HAP-1 (cell line): ENCODE measurements at regions not wholly inside any gene's neighbourhood (a gene's known extent, or its start where the extent isn't known, plus 50 kb on each side); places are given as distances from the start of the nearest gene placed in this dataset.
"Not testable (repeated sequence)": the region's sequence is repeated elsewhere in the genome, so short reads cannot be mapped to it uniquely, and the experiment has no call there.

Experiments used
- DNase-seq, 2 experiments: peaks; one replicate each; pipeline ENCODE4 v3.0.0-alpha.2; 2016 to 2020; ENCODE audit warnings: low spot score in 2 of 2
- H3K27me3 ChIP-seq: fragments of 250-450 bp; sonication (Bioruptor Pico); 2 replicates; pipeline ENCODE4 v1.5.1; 2020; ENCODE audit warnings: low read depth, mild to moderate bottlenecking, moderate library complexity
- H3K36me3 ChIP-seq: fragments of 250-450 bp; sonication (Bioruptor Pico); replicated peaks from 2 replicates; pipeline ENCODE4 v1.5.1; 2020; ENCODE audit warnings: mild to moderate bottlenecking
- H3K4me1 ChIP-seq: fragments of 250-450 bp; sonication (Bioruptor Pico); 2 replicates; pipeline ENCODE4 v1.5.1; 2020; ENCODE audit warnings: mild to moderate bottlenecking
- H3K4me3 ChIP-seq: fragments of 250-450 bp; sonication (Bioruptor Pico); 2 replicates; pipeline ENCODE4 v1.5.1; 2020; ENCODE audit warnings: mild to moderate bottlenecking, moderate library complexity
- H3K9me3 ChIP-seq: fragments of 250-450 bp; sonication (Bioruptor Pico); 2 replicates; pipeline ENCODE4 v1.5.1; 2020; ENCODE audit warnings: mild to moderate bottlenecking, moderate library complexity
- in situ Hi-C: fragments of 300-500 bp; cut with MboI; formaldehyde crosslinking; loops from 3 replicates; pipeline ENCODE4 v1.14.3; 2020; ENCODE audit warnings: low sequenced_read_pairs, inconsistent platforms, mixed read lengths

DNA sequence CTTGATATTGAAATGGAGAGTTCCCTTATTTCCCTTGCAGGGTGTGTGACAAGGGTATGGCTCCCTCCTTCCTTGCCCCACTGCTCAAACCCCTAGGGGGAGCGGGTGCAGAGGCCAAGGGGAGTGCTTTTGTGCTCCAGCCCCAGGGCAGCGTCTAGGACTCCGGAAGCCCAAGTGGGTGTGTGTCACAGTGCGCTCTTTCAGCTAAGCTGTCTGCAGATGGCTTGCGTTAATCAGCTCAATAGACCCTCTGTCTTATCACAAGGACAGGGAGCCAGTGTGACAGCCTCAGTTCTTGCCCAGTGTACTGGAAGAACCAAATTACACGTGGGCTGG lies 523.6 kb upstream of the LMCD1 start:
- Histone ChIP-seq H3K4me1 (no peaks in the 10 kb centered on the region), H3K36me3 (no peaks in the 10 kb centered on the region), H3K4me3 (no peak overlapping the region), H3K9me3 (no peaks in the 10 kb centered on the region), H3K27me3 (no peaks in the 10 kb centered on the region)
- in situ Hi-C loops, result no loop called here
- DNase-seq, result no peak

GRCh38 chr3:7982126-7982525 lies 519.5 kb upstream of the LMCD1 start:
- no peak for DNase-seq
- in situ Hi-C loops, result no loop called here
- Histone ChIP-seq H3K4me3 (no peak overlapping the region), H3K4me1 (no peaks in the 10 kb centered on the region), H3K27me3 (no peaks in the 10 kb centered on the region), H3K9me3 (no peaks in the 10 kb centered on the region), H3K36me3 (no peaks in the 10 kb centered on the region)

DNA sequence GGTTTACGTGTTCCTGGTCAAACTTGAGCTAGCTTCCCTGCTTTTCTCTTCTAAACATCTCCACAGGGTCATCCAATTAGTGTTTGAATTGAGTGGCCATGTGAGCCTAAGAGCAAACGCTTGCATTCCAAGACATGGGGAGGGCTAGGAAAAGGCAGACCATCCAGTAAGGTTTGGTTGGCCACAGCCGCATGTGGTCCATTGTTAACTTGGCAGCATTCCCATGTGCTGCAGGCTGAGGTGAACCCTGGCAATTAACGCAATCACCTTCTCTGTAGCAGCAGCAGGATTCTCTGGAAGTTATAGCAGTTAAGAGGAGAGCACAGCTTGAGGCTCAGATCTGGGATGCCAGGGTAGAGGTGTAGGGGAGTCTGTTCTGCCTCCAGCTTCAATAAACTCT lies 502.2 kb upstream of the LMCD1 start:
- no peaks in the 10 kb centered on the region for H3K36me3 ChIP-seq
- no peaks in the 10 kb centered on the region for H3K27me3 ChIP-seq
- H3K9me3 ChIP-seq, result no peaks in the 10 kb centered on the region
- H3K4me3 ChIP-seq, result no peak overlapping the region
- in situ Hi-C loops, result no loop called here
- no peaks in the 10 kb centered on the region for H3K4me1 ChIP-seq
- no peak for DNase-seq

DNA sequence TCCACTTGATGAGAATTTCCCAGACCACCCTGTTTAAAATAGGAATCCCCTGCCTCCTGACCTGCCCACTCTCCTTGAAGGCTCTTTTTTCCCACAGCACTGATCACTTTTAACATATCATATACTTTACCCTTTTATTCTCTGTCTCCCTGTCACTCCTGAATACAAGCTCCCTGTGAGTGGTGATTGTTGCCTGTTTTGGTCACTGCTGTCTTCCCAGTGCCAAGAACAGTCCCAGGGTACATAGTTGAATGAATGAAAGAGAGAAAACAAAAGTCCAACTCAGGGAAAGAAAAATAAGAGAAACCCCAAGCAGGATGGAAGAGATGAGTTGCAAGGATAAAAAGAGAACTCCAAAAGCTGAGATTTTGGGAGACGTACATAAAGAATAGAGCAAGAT lies 500.3 kb upstream of the LMCD1 start:
- no peaks in the 10 kb centered on the region for H3K4me1 ChIP-seq
- in situ Hi-C loops, result no loop called here
- DNase-seq, result no peak
- H3K27me3 ChIP-seq, result no peaks in the 10 kb centered on the region
- no peaks in the 10 kb centered on the region for H3K9me3 ChIP-seq
- no peak overlapping the region for H3K4me3 ChIP-seq
- no peaks in the 10 kb centered on the region for H3K36me3 ChIP-seq

DNA sequence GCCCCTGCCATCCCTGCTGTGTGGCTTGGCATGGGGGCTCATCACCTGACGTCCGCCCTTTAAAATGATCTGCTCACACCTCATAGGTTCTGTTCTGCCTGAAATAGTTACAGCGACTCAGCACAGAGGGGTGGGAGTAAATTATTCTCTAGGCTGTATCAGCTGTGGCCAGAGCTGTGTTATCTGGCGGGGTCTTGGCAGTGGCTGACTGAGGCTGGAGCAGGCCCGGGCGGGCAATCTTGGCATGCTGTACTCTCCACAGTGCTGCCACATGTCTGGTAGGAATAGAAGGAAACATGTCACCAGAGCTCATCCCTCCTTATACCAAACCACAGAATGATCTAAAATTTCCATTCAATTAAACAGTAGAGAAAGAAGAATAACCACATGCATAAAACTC lies 499.9 kb upstream of the LMCD1 start:
- no peak for DNase-seq
- no peak overlapping the region for H3K4me3 ChIP-seq
- no peaks in the 10 kb centered on the region for H3K36me3 ChIP-seq
- H3K27me3 ChIP-seq, result no peaks in the 10 kb centered on the region
- no peaks in the 10 kb centered on the region for H3K4me1 ChIP-seq
- in situ Hi-C loops, result no loop called here
- H3K9me3 ChIP-seq, result no peaks in the 10 kb centered on the region

DNA sequence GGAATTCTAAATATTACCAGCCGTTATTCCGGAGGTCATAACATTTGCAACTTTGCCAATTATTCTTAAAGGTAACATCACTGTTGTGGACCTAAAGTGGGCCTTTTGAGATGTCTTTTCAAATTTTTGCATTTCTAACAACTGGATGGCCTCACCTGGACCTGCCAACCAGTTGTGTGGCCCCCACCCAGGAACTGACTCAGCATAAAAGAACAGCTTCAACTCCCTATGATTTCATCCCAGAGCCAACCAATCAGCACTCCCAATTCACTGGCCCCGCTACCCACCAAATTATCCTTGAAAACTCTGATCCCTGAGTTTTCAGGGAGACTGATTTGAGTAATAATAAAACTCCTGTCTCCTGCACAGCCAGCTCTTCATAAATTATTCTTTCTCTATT lies 489.7 kb upstream of the LMCD1 start:
- no peaks in the 10 kb centered on the region for H3K4me1 ChIP-seq
- in situ Hi-C loops, result no loop called here
- no peaks in the 10 kb centered on the region for H3K27me3 ChIP-seq
- H3K36me3 ChIP-seq, result no peaks in the 10 kb centered on the region
- no peak overlapping the region for H3K4me3 ChIP-seq
- H3K9me3 ChIP-seq, result no peaks in the 10 kb centered on the region
- DNase-seq, result no peak

GRCh38 chr3:8020047-8020841 lies 481.4 kb upstream of the LMCD1 start:
- in situ Hi-C loops, result no loop called here
- H3K4me3 ChIP-seq, result no peak overlapping the region
- H3K9me3 ChIP-seq, result no peaks in the 10 kb centered on the region
- no peaks in the 10 kb centered on the region; the same call in 1 of the 2 replicates for H3K4me1 ChIP-seq
- H3K36me3 ChIP-seq, result no peaks in the 10 kb centered on the region
- peak in 1 of 2 experiments; percentile 9 for DNase-seq
- no peaks in the 10 kb centered on the region for H3K27me3 ChIP-seq

DNA sequence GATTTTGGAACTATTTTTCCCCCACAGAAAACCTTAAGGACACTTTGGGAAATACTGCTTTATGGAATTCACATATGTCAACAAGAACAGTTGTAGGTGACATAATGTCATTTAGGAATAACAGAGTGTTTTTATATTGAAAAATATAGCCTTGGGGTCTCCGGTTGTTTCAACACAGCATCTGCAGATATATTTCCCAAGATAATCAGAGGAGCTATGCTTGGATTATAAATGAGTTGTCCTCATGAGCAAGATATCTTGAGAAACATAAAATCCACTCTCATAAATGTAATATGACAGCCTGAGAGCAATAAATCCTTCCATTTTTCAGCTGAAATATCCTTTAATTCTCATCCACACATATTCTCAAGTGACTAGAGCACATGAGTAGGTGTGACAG lies 473.7 kb upstream of the LMCD1 start:
- H3K4me3 ChIP-seq, result no peak overlapping the region
- in situ Hi-C loops, result no loop called here
- H3K9me3 ChIP-seq, result no peaks in the 10 kb centered on the region
- H3K36me3 ChIP-seq, result no peaks in the 10 kb centered on the region
- no peaks in the 10 kb centered on the region for H3K4me1 ChIP-seq
- no peak for DNase-seq
- no peaks in the 10 kb centered on the region for H3K27me3 ChIP-seq

GRCh38 chr3:8050283-8050682 lies 451.3 kb upstream of the LMCD1 start:
- Histone ChIP-seq H3K4me1 (no peaks in the 10 kb centered on the region), H3K36me3 (no peaks in the 10 kb centered on the region), H3K27me3 (no peaks in the 10 kb centered on the region), H3K9me3 (no peaks in the 10 kb centered on the region), H3K4me3 (no peak overlapping the region)
- in situ Hi-C loops, result no loop called here
- no peak for DNase-seq

DNA sequence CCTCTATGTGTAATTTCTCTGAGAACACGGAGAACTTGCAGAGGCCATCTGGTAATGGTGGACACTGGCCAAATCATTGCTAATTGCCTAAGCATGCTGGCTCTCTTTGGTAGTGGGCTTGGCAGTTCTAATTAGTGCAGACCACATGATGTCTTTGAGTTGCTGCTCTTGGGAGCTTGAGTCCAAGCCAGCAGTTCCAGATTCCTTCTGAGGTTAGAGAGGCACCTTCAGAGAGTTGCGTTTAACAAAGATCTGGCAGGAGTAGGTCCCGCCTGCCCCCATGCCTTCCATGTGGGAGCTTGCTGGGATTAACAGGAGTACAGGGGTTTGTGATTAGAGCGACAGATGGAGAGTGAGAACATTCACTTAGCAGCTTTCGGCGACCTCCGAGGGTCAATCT lies 449.0 kb upstream of the LMCD1 start:
- H3K4me3 ChIP-seq, result no peak overlapping the region
- H3K9me3 ChIP-seq, result no peaks in the 10 kb centered on the region
- H3K4me1 ChIP-seq, result no peaks in the 10 kb centered on the region
- in situ Hi-C loops, result no loop called here
- no peaks in the 10 kb centered on the region for H3K27me3 ChIP-seq
- H3K36me3 ChIP-seq, result no peaks in the 10 kb centered on the region
- DNase-seq, result no peak

DNA sequence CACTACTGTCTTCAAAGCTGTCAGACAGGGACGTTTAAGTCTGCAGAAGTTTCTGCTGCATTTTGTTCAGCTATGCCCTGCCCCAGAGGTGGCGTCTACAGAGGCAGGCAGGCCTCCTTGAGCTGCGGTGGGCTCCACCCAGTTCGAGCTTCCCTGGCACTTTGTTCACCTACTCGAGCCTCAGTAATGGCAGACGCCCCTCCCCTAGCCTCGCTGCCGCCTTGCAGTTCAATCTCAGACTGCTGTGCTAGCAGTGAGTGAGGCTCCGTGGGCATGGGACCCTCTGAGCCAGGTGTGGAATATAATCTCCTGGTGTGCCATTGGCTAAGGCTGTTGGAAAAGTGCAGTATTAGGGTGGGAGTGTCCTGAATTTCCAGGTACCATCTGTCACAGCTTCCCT lies 433.5 kb upstream of the LMCD1 start:
- H3K36me3 ChIP-seq, H3K9me3 ChIP-seq, H3K4me3 ChIP-seq, in situ Hi-C loops, DNase-seq, H3K27me3 ChIP-seq, H3K4me1 ChIP-seq: not testable (repeated sequence)

DNA sequence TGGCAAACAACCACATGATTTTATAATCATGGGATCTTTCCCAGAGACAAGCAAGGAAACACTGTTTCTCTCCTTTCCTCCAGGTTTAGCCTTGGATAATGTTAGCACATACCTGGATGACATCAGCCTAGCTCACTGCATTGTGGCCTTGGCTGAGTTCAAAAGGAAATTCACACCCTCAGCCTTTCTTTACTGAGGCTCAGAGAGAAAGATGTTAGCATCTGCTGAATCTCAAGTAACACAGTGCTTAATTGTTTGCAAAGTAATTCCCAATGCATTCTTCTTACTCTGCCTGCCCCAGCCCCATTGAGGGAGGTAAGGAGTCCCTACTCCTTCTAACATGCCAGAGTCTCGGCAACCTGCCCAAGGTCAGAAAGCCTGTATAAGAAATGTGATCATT lies 432.2 kb upstream of the LMCD1 start:
- Histone ChIP-seq H3K27me3 (no peaks in the 10 kb centered on the region), H3K36me3 (no peaks in the 10 kb centered on the region), H3K4me3 (no peak overlapping the region), H3K4me1 (no peaks in the 10 kb centered on the region), H3K9me3 (no peaks in the 10 kb centered on the region)
- in situ Hi-C loops, result no loop called here
- no peak for DNase-seq

GRCh38 chr3:8070011-8070410 lies 431.6 kb upstream of the LMCD1 start:
- Histone ChIP-seq H3K36me3 (no peaks in the 10 kb centered on the region), H3K27me3 (no peaks in the 10 kb centered on the region), H3K4me3 (no peak overlapping the region), H3K4me1 (no peaks in the 10 kb centered on the region), H3K9me3 (no peaks in the 10 kb centered on the region)
- in situ Hi-C loops, result no loop called here
- no peak for DNase-seq

- DNase-seq, H3K36me3 ChIP-seq, H3K4me3 ChIP-seq, H3K27me3 ChIP-seq, H3K4me1 ChIP-seq, H3K9me3 ChIP-seq, in situ Hi-C loops: not testable (repeated sequence)
These were observed 426.9 kb upstream of the LMCD1 start for GRCh38 chr3:8074740-8075139.

DNA sequence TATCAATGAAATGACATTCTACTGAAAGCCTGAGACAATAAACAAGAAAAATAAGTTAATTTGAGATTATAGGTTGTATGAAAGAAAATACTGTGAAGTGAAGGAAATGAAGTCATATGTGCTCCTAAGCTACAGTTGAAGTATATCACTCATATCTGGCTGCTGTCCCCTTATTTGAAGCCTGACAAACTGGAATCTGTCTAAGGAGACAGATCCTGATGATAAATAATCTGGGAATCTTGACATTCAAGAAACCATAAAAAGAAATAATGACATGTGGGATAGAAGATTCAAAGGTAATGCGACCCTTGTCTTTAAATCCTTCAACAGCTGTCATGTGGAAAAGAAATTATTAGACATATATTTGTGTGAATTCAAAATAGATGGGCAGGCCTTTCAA lies 424.5 kb upstream of the LMCD1 start:
- Histone ChIP-seq H3K9me3 (no peaks in the 10 kb centered on the region), H3K27me3 (no peaks in the 10 kb centered on the region), H3K4me1 (no peaks in the 10 kb centered on the region), H3K36me3 (no peaks in the 10 kb centered on the region), H3K4me3 (no peak overlapping the region)
- no peak for DNase-seq
- in situ Hi-C loops, result no loop called here
